ENCODE measurements at regions not wholly inside any gene's neighbourhood (a gene's known extent, or its start where the extent isn't known, plus 50 kb on each side); places are given as distances from the start of the nearest gene placed in this dataset.

- DNase-seq (ENCODE audit: low spot score): no peak
- TF ChIP-seq CTCF (IDR thresholded peaks at IDR 0.05; ENCODE audit: extremely low read depth, insufficient read depth, missing control alignments): no peak
- in situ Hi-C loops (cut with MboI; ENCODE audit: low pct_unique_long_range_greater_than_20kb, low sequenced_read_pairs, unreplicated experiment): no loop called here
Measured at GRCh38 chr2:193810533-193810932, 1615.8 kb upstream of the TMEFF2 start.

DNA sequence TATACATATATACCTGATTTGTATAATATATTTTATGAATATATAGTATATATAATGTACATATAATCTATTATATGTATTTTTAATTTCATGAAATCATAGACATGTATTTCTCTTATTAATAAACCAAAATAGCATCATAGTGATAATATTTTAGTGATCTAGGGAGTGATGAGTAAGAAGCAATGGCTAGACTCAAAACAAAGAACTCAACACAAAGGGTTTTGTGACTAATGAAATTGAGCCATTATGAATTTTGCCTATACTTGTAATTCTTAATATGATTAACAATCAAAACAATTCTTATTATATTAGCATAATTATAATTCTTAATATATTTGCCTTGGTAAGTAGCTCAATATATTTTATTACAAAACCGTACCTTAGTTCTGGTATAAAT is 1614.1 kb upstream of the TMEFF2 start:
- no peak for DNase-seq (ENCODE audit: low spot score)
- in situ Hi-C loops (cut with MboI; ENCODE audit: low pct_unique_long_range_greater_than_20kb, low sequenced_read_pairs, unreplicated experiment): no loop called here
- no peak for TF ChIP-seq CTCF (IDR thresholded peaks at IDR 0.05; ENCODE audit: extremely low read depth, insufficient read depth, missing control alignments)

- no peak for TF ChIP-seq CTCF (IDR thresholded peaks at IDR 0.05; ENCODE audit: extremely low read depth, insufficient read depth, missing control alignments)
- DNase-seq (ENCODE audit: low spot score): no peak
- in situ Hi-C loops (cut with MboI; ENCODE audit: low pct_unique_long_range_greater_than_20kb, low sequenced_read_pairs, unreplicated experiment): no loop called here
Measured at GRCh38 chr2:193806088-193806774, 1611.5 kb upstream of the TMEFF2 start.

DNA sequence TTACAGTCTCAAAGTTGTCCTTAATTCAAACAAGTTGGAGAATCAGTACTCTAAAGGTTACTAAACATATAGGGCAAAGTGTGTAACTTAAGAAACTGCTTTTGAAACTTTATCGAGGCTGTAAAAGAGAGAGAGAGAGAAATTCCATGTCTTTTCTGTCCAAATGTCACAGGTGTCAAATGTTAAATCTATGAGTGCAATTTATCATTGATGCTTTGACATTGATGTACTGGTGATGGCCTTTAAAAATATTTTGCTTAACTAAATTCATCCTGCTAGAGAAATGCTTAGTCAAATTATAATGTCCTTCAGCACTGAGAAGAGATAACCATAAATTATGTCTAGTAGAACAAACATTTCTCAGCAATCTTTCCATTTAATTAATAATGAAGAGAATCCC is 1602.1 kb upstream of the TMEFF2 start:
- DNase-seq (ENCODE audit: low spot score): no peak
- in situ Hi-C loops (cut with MboI; ENCODE audit: low pct_unique_long_range_greater_than_20kb, low sequenced_read_pairs, unreplicated experiment): no loop called here
- TF ChIP-seq CTCF (IDR thresholded peaks at IDR 0.05; ENCODE audit: extremely low read depth, insufficient read depth, missing control alignments): no peak

DNA sequence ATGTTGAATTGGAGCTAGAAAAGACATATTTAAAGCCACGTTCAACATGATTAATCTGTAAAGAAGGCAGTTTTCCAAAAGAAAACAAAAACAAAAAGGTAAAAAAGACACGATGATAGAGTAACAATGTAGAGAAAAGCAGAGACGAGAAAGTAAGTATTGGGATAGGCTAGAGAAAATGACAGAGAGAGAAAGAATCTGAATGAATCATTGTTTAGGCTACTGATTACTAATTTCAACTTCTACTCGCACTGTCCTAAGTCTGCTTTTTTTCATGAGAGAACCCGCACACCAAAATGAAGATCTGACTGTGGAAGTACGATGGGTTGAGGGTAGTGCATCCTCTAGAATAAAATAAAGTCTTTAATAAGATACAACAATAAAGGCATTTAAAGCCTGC is 1599.2 kb upstream of the TMEFF2 start:
- in situ Hi-C loops (cut with MboI; ENCODE audit: low pct_unique_long_range_greater_than_20kb, low sequenced_read_pairs, unreplicated experiment): no loop called here
- no peak for TF ChIP-seq CTCF (IDR thresholded peaks at IDR 0.05; ENCODE audit: extremely low read depth, insufficient read depth, missing control alignments)
- DNase-seq (ENCODE audit: low spot score): no peak

GRCh38 chr2:193783681-193784080 is 1588.9 kb upstream of the TMEFF2 start:
- in situ Hi-C loops (cut with MboI; ENCODE audit: low pct_unique_long_range_greater_than_20kb, low sequenced_read_pairs, unreplicated experiment): no loop called here
- TF ChIP-seq CTCF (IDR thresholded peaks at IDR 0.05; ENCODE audit: extremely low read depth, insufficient read depth, missing control alignments): no peak

More at GRCh38 chr2:193783681-193784080, 1588.9 kb upstream of the TMEFF2 start:
- no peak for DNase-seq (ENCODE audit: low spot score)
